ENCODE measurements at regions not wholly inside any gene's neighbourhood (a gene's known extent, or its start where the extent isn't known, plus 50 kb on each side); places are given as distances from the start of the nearest gene placed in this dataset.

DNA sequence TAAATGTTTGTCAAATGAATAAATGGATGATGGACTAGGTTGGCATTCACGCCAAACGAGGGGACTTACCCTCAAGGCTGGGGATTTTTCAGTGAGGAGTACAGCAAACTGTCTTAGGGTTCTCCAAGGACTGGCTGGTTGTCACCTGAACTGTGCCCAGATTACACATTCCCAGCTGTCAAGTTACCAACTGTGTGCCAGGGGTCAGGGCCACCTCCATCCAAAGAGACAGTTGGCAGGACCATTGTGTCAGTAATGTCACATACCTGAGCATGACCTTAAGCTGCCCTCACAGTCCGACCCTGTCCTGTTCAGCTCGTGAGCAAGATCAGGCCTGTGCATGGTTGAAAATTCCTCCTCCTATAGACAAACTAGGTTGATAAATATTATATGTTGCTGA is 116.7 kb downstream of the MID1IP1 start:
- Histone ChIP-seq H3K4me1 (ENCODE audit: control insufficient read depth in 4 of 4, insufficient read depth in 4 of 4, low read length in 3 of 4) (peaks cover 7 to 32% (median 27%) of the 10 kb centered on the region in 4 donors), H3K27ac (ENCODE audit: low read depth in 1 of 2, low read length in 2 of 2) (no peak overlapping the region), H3K4me3 (ENCODE audit: low read depth in 1 of 3, low read length in 3 of 3) (no peak overlapping the region), H3K9me3 (ENCODE audit: control insufficient read depth in 4 of 4, low read length in 3 of 4) (peaks cover 0 to 6% (median under 1%) of the 10 kb centered on the region in 4 donors), H3K9ac (ENCODE audit: low read depth in 1 of 2, low read length in 2 of 2) (no peak overlapping the region), H3K27me3 (ENCODE audit: control insufficient read depth in 4 of 4, insufficient read depth in 4 of 4, low read length in 3 of 4) (peaks cover 0 to 2% (median 0%) of the 10 kb centered on the region in 4 donors), H3K36me3 (ENCODE audit: control insufficient read depth in 4 of 4, insufficient read depth in 3 of 4, low read depth in 1 of 4, low read length in 3 of 4) (no peaks in the 10 kb centered on the region)
- no peak for DNase-seq (ENCODE audit: low spot score)
- no peak for TF ChIP-seq FOXA1 (IDR thresholded peaks at IDR 0.05)
- TF ChIP-seq, protein P1, sequence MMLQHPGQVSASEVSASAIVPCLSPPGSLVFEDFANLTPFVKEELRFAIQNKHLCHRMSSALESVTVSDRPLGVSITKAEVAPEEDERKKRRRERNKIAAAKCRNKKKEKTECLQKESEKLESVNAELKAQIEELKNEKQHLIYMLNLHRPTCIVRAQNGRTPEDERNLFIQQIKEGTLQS (IDR thresholded peaks at IDR 0.05) = peak; percentile 16
- peak; percentile 82 for TF ChIP-seq HNF4A (conservative IDR thresholded peaks at IDR 0.05)
- no peak for TF ChIP-seq YY1 (IDR thresholded peaks at IDR 0.05)
- peak; percentile 40 for TF ChIP-seq NR2F2 (IDR thresholded peaks at IDR 0.05)
- peak in 1 of 2 donors; percentile 26 for TF ChIP-seq RAD21 (IDR thresholded peaks at IDR 0.05)
- TF ChIP-seq JUND (IDR thresholded peaks at IDR 0.05) = peak in 1 of 2 donors; percentile 50
- TF ChIP-seq, protein P2, sequence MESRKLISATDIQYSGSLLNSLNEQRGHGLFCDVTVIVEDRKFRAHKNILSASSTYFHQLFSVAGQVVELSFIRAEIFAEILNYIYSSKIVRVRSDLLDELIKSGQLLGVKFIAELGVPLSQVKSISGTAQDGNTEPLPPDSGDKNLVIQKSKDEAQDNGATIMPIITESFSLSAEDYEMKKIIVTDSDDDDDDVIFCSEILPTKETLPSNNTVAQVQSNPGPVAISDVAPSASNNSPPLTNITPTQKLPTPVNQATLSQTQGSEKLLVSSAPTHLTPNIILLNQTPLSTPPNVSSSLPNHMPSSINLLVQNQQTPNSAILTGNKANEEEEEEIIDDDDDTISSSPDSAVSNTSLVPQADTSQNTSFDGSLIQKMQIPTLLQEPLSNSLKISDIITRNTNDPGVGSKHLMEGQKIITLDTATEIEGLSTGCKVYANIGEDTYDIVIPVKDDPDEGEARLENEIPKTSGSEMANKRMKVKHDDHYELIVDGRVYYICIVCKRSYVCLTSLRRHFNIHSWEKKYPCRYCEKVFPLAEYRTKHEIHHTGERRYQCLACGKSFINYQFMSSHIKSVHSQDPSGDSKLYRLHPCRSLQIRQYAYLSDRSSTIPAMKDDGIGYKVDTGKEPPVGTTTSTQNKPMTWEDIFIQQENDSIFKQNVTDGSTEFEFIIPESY (IDR thresholded peaks at IDR 0.05) = no peak
- TF ChIP-seq, protein P3, sequence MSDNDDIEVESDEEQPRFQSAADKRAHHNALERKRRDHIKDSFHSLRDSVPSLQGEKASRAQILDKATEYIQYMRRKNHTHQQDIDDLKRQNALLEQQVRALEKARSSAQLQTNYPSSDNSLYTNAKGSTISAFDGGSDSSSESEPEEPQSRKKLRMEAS (IDR thresholded peaks at IDR 0.05) = peak; percentile 38
- TF ChIP-seq SP1 (IDR thresholded peaks at IDR 0.05) = peak; percentile 50
- TF ChIP-seq RXRA (IDR thresholded peaks at IDR 0.05) = peak; percentile 86 to 89
- 57% methylated on average over 4 of the region's 4 CpGs for WGBS

DNA sequence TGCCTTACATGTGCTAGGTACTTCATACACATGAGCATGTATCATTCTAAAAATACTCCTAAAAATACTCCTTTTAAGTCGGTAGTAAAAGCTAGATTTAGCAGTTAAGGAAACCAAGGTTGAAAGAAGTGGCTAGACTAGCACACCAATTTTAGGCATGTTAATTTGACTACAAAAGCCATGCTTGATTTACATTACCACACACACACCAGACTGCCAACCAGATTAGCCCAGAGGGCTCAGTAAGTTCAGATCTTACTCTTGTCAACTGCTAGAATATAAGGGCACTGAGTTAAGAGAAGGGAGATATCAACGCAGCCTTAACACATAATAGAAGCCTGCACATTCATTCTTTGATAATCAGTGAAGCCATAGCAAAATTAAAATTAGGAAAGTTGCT is 117.9 kb downstream of the MID1IP1 start:
- TF ChIP-seq, protein P4, sequence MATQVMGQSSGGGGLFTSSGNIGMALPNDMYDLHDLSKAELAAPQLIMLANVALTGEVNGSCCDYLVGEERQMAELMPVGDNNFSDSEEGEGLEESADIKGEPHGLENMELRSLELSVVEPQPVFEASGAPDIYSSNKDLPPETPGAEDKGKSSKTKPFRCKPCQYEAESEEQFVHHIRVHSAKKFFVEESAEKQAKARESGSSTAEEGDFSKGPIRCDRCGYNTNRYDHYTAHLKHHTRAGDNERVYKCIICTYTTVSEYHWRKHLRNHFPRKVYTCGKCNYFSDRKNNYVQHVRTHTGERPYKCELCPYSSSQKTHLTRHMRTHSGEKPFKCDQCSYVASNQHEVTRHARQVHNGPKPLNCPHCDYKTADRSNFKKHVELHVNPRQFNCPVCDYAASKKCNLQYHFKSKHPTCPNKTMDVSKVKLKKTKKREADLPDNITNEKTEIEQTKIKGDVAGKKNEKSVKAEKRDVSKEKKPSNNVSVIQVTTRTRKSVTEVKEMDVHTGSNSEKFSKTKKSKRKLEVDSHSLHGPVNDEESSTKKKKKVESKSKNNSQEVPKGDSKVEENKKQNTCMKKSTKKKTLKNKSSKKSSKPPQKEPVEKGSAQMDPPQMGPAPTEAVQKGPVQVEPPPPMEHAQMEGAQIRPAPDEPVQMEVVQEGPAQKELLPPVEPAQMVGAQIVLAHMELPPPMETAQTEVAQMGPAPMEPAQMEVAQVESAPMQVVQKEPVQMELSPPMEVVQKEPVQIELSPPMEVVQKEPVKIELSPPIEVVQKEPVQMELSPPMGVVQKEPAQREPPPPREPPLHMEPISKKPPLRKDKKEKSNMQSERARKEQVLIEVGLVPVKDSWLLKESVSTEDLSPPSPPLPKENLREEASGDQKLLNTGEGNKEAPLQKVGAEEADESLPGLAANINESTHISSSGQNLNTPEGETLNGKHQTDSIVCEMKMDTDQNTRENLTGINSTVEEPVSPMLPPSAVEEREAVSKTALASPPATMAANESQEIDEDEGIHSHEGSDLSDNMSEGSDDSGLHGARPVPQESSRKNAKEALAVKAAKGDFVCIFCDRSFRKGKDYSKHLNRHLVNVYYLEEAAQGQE (IDR thresholded peaks at IDR 0.05) = no peak
- DNase-seq (ENCODE audit: low spot score) = no peak
- Histone ChIP-seq H3K4me3 (ENCODE audit: low read depth in 1 of 3, low read length in 3 of 3) (no peak overlapping the region), H3K27me3 (ENCODE audit: control insufficient read depth in 4 of 4, insufficient read depth in 4 of 4, low read length in 3 of 4) (peaks cover 0 to 8% (median 0%) of the 10 kb centered on the region in 4 donors), H3K4me1 (ENCODE audit: control insufficient read depth in 4 of 4, insufficient read depth in 4 of 4, low read length in 3 of 4) (peaks cover 7 to 36% (median 31%) of the 10 kb centered on the region in 4 donors), H3K27ac (ENCODE audit: low read depth in 1 of 2, low read length in 2 of 2) (no peak overlapping the region), H3K9ac (ENCODE audit: low read depth in 1 of 2, low read length in 2 of 2) (no peak overlapping the region), H3K36me3 (ENCODE audit: control insufficient read depth in 4 of 4, insufficient read depth in 3 of 4, low read depth in 1 of 4, low read length in 3 of 4) (no peaks in the 10 kb centered on the region), H3K9me3 (ENCODE audit: control insufficient read depth in 4 of 4, low read length in 3 of 4) (no peaks in the 10 kb centered on the region)
- WGBS = 95% methylated on average over 2 of the region's 2 CpGs
